SIG-M5 (cell line): ENCODE measurements at regions not wholly inside any gene's neighbourhood (a gene's known extent, or its start where the extent isn't known, plus 50 kb on each side); places are given as distances from the start of the nearest gene placed in this dataset.
"Not testable (repeated sequence)": the region's sequence is repeated elsewhere in the genome, so short reads cannot be mapped to it uniquely, and the experiment has no call there.

ENCODE experiments used
- DNase-seq: peaks from one replicate; lab custom pipeline; 2025; lab: John Stamatoyannopoulos, UW

- no peak for DNase-seq
These were observed 352.8 kb upstream of the EPHA5 start for GRCh38 chr4:66023061-66023460.

GRCh38 chr4:66017671-66018070 lies 347.4 kb upstream of the EPHA5 start:
- no peak for DNase-seq

- DNase-seq: no peak
These were observed 346.0 kb upstream of the EPHA5 start for GRCh38 chr4:66016240-66016639.

- DNase-seq: no peak
These were observed 344.0 kb upstream of the EPHA5 start for GRCh38 chr4:66014146-66014765.

GRCh38 chr4:66000510-66001117 lies 330.3 kb upstream of the EPHA5 start:
- DNase-seq: no peak

- DNase-seq: no peak
These were observed 329.2 kb upstream of the EPHA5 start for GRCh38 chr4:65999518-65999871.

- not testable (repeated sequence) for DNase-seq
These were observed 328.7 kb upstream of the EPHA5 start for GRCh38 chr4:65998807-65999517.

GRCh38 chr4:65983061-65983460 lies 312.8 kb upstream of the EPHA5 start:
- DNase-seq: no peak

- no peak for DNase-seq
These were observed 306.0 kb upstream of the EPHA5 start for GRCh38 chr4:65976287-65976686.

GRCh38 chr4:65973186-65973585 lies 302.9 kb upstream of the EPHA5 start:
- no peak for DNase-seq

- DNase-seq: no peak
These were observed 301.4 kb upstream of the EPHA5 start for GRCh38 chr4:65971686-65972085.

GRCh38 chr4:65968831-65969558 lies 298.7 kb upstream of the EPHA5 start:
- DNase-seq: no peak

- no peak for DNase-seq
These were observed 290.5 kb upstream of the EPHA5 start for GRCh38 chr4:65960751-65961150.

GRCh38 chr4:65954416-65954815 lies 284.1 kb upstream of the EPHA5 start:
- no peak for DNase-seq

- DNase-seq: no peak
These were observed 280.9 kb upstream of the EPHA5 start for GRCh38 chr4:65951177-65951576.

GRCh38 chr4:65943076-65943475 lies 272.8 kb upstream of the EPHA5 start:
- no peak for DNase-seq

GRCh38 chr4:65924843-65925242 lies 254.6 kb upstream of the EPHA5 start:
- no peak for DNase-seq

GRCh38 chr4:65923616-65924015 lies 253.3 kb upstream of the EPHA5 start:
- DNase-seq: no peak

GRCh38 chr4:65921180-65921579 lies 250.9 kb upstream of the EPHA5 start:
- DNase-seq: no peak

GRCh38 chr4:65918872-65919271 lies 248.6 kb upstream of the EPHA5 start:
- DNase-seq: no peak

GRCh38 chr4:65918212-65918611 lies 247.9 kb upstream of the EPHA5 start:
- no peak for DNase-seq

GRCh38 chr4:65917486-65917885 lies 247.2 kb upstream of the EPHA5 start:
- no peak for DNase-seq

- no peak for DNase-seq
These were observed 241.4 kb upstream of the EPHA5 start for GRCh38 chr4:65911720-65912119.
